Sigmoid colon (tissue), 6 donors: ENCODE measurements at regions not wholly inside any gene's neighbourhood (a gene's known extent, or its start where the extent isn't known, plus 50 kb on each side); places are given as distances from the start of the nearest gene placed in this dataset.

Experiments
- DNase-seq: peaks from one replicate; pipeline ENCODE4 v3.0.0-alpha.2; 2019
- H3K27ac ChIP-seq, 4 donors: fragments of 200-600 bp; sonication (generic); one replicate each; pipeline ENCODE4 v1.5.1; 2016 to 2019; ENCODE audit warnings: mild to moderate bottlenecking in 1 of 4
- H3K27me3 ChIP-seq, 3 donors: fragments of 200-600 bp; sonication (generic); one replicate each; pipeline ENCODE4 v1.5.1; 2019; ENCODE audit warnings: mild to moderate bottlenecking in 1 of 3
- H3K36me3 ChIP-seq, 4 donors: fragments of 200-600 bp; sonication (generic); one replicate each; pipeline ENCODE4 v1.5.1; 2016 to 2019
- H3K4me1 ChIP-seq, 4 donors: fragments of 200-600 bp; sonication (generic); one replicate each; pipeline ENCODE4 v1.5.1; 2017 to 2019
- H3K4me3 ChIP-seq, 4 donors: fragments of 200-600 bp; sonication (generic); one replicate each; pipeline ENCODE4 v1.5.1; 2017 to 2019; ENCODE audit warnings: mild to moderate bottlenecking in 2 of 4, moderate library complexity in 1 of 4
- H3K9me3 ChIP-seq, 4 donors: fragments of 200-600 bp in 3 of 4; sonication (generic) in 3 of 4; one replicate each; pipeline versions ENCODE4 v1.5.1 to v1.6.1; 2013 to 2019
- CTCF ChIP-seq, 4 experiments: fragments of 450-650 bp in 3 of 4; fragments of 200-600 bp in 1 of 4; IDR thresholded peaks; one replicate each; pipeline ENCODE4 v1.5.1; 2016 to 2019; ENCODE audit warnings: antibody characterized with exemption in 4 of 4, mild to moderate bottlenecking in 3 of 4, moderate library complexity in 2 of 4
- EP300 ChIP-seq, 4 donors: sonication (generic); formaldehyde crosslinking; IDR thresholded peaks; one replicate each; pipeline ENCODE4 v1.6.1; 2017; ENCODE audit warnings: antibody characterized with exemption in 4 of 4
- POLR2A ChIP-seq, 2 donors: fragments of 450-650 bp; IDR thresholded peaks; one replicate each; pipeline ENCODE4 v1.6.1; 2016; ENCODE audit warnings: antibody characterized with exemption in 2 of 2, mild to moderate bottlenecking in 2 of 2, moderate library complexity in 2 of 2
- POLR2AphosphoS5 ChIP-seq, 4 donors: sonication (generic); formaldehyde crosslinking; IDR thresholded peaks; one replicate each; pipeline ENCODE4 v1.6.1; 2017; ENCODE audit warnings: antibody characterized with exemption in 4 of 4
- WGBS, 2 donors: extraction: QIAGEN DNeasy Blood & Tissue Kit; methylation state at CpG; one replicate each; pipeline ENCODE4 v1.1.7; 2013; 5-methylcytosine and 5-hydroxymethylcytosine counted together
- intact Hi-C: fragments of 100-400 bp; cut with DNase I; formaldehyde crosslinking; loops from one replicate; pipeline ENCODE4 v1.15.1; 2023
- donor health status: healthy with polysubstance abuse.
- donor health status: healthy.

- H3K9me3 ChIP-seq = peaks cover 0 to 3% (median 0%) of the 10 kb centered on the region in 4 donors
- no peak for DNase-seq
- intact Hi-C loops = no loop called here
- no peaks in the 10 kb centered on the region for H3K4me1 ChIP-seq
- H3K27me3 ChIP-seq = no peaks in the 10 kb centered on the region
- no peaks in the 10 kb centered on the region for H3K36me3 ChIP-seq
- 78 to 86% methylated on average over 5 of the region's 5 CpGs for WGBS, 2 donors
- no peak overlapping the region for H3K4me3 ChIP-seq
- TF ChIP-seq POLR2A (IDR thresholded peaks at IDR 0.05) (no peak), EP300 (IDR thresholded peaks at IDR 0.05) (no peak), CTCF (IDR thresholded peaks at IDR 0.05) (no peak), POLR2AphosphoS5 (IDR thresholded peaks at IDR 0.05) (no peak)
- H3K27ac ChIP-seq = no peak overlapping the region
Measured at GRCh38 chr12:105813201-105813600, 325.6 kb downstream of the NUAK1 start.

- Histone ChIP-seq H3K4me3 (no peak overlapping the region), H3K27ac (no peak overlapping the region), H3K36me3 (no peaks in the 10 kb centered on the region), H3K9me3 (peaks cover 0 to 3% (median 0%) of the 10 kb centered on the region in 4 donors), H3K4me1 (no peaks in the 10 kb centered on the region), H3K27me3 (no peaks in the 10 kb centered on the region)
- DNase-seq = no peak
- intact Hi-C loops = no loop called here
- 23 to 71% methylated on average over 4 of the region's 4 CpGs for WGBS, 2 donors
- TF ChIP-seq CTCF (IDR thresholded peaks at IDR 0.05) (no peak), POLR2A (IDR thresholded peaks at IDR 0.05) (no peak), POLR2AphosphoS5 (IDR thresholded peaks at IDR 0.05) (no peak), EP300 (IDR thresholded peaks at IDR 0.05) (no peak)
Measured at GRCh38 chr12:105814283-105814682, 324.5 kb downstream of the NUAK1 start.

GRCh38 chr12:105819549-105819948 is 319.2 kb downstream of the NUAK1 start:
- no peaks in the 10 kb centered on the region for H3K36me3 ChIP-seq
- no peaks in the 10 kb centered on the region for H3K9me3 ChIP-seq
- intact Hi-C loops = no loop called here
- WGBS, 2 donors = 69 to 80% methylated on average over 2 of the region's 2 CpGs
- no peak for TF ChIP-seq POLR2A (IDR thresholded peaks at IDR 0.05)
- no peak for TF ChIP-seq EP300 (IDR thresholded peaks at IDR 0.05)
- no peak for TF ChIP-seq POLR2AphosphoS5 (IDR thresholded peaks at IDR 0.05)
- TF ChIP-seq CTCF (IDR thresholded peaks at IDR 0.05) = no peak
- H3K27me3 ChIP-seq = no peaks in the 10 kb centered on the region
- DNase-seq = no peak
- H3K4me3 ChIP-seq = no peak overlapping the region
- H3K4me1 ChIP-seq = peaks cover 0 to 10% (median 5%) of the 10 kb centered on the region in 4 donors
- H3K27ac ChIP-seq = no peak overlapping the region

- Histone ChIP-seq H3K4me1 (peaks cover 0 to 10% (median 5%) of the 10 kb centered on the region in 4 donors), H3K4me3 (no peak overlapping the region), H3K27me3 (no peaks in the 10 kb centered on the region), H3K36me3 (no peaks in the 10 kb centered on the region), H3K9me3 (no peaks in the 10 kb centered on the region), H3K27ac (no peak overlapping the region)
- TF ChIP-seq POLR2AphosphoS5 (IDR thresholded peaks at IDR 0.05) (peak in 2 of 4 donors; percentile 12 to 19), EP300 (IDR thresholded peaks at IDR 0.05) (no peak), CTCF (IDR thresholded peaks at IDR 0.05) (no peak), POLR2A (IDR thresholded peaks at IDR 0.05) (no peak)
- WGBS, 2 donors = 71 to 76% methylated on average over 5 of the region's 5 CpGs
- DNase-seq = peak; percentile 75
- intact Hi-C loops = no loop called here
Measured at GRCh38 chr12:105820429-105821125, 318.2 kb downstream of the NUAK1 start.
